ENCODE measurements at regions not wholly inside any gene's neighbourhood (a gene's known extent, or its start where the extent isn't known, plus 50 kb on each side); places are given as distances from the start of the nearest gene placed in this dataset.

- H3K27ac ChIP-seq (ENCODE audit: low read depth): no peak overlapping the region
- Mint-ChIP-seq H3K27me3 (ENCODE audit: insufficient read depth, low read depth, poor library complexity) (no peaks in the 10 kb centered on the region), H3K9me3 (peaks cover 49% of the 10 kb centered on the region), H3K4me3 (no peak overlapping the region), H3K36me3 (ENCODE audit: low read depth) (no peaks in the 10 kb centered on the region), H3K27ac (no peak overlapping the region), H3K4me1 (0 out of 3 replicates have a peak, but pooled peaks cover 5% of the 10 kb centered on the region)
- ATAC-seq: no peak
- TF ChIP-seq ZNF331 (CRISPR knock-in tag; IDR thresholded peaks at IDR 0.05; ENCODE audit: low read depth): no peak
- no peak for TF ChIP-seq ETS1 (IDR thresholded peaks at IDR 0.05)
- TF ChIP-seq CTCF (conservative IDR thresholded peaks at IDR 0.05; ENCODE audit: low read depth in 2 of 2): no peak
- no peak overlapping the region for H2AFZ ChIP-seq
- DNase-seq (ENCODE audit: low spot score): no peak
- H3K9me2 ChIP-seq (ENCODE audit: insufficient read depth): no peaks in the 10 kb centered on the region
- H3K4me3 ChIP-seq: no peak overlapping the region
- no peak overlapping the region for H3K4me2 ChIP-seq
- peaks cover 3% of the 10 kb centered on the region; the same call in 1 of the 2 replicates for H4K20me1 ChIP-seq (replicated peaks; ENCODE audit: insufficient read depth)
- H3K27me3 ChIP-seq (ENCODE audit: insufficient read depth): peaks cover 19% of the 10 kb centered on the region; the same call in 1 of the 2 replicates
- H3F3A ChIP-seq (replicated peaks; ENCODE audit: low read depth): no peaks in the 10 kb centered on the region
- no peaks in the 10 kb centered on the region for H3K36me3 ChIP-seq (ENCODE audit: insufficient read depth)
- H3K79me2 ChIP-seq (replicated peaks; ENCODE audit: insufficient read depth): no peaks in the 10 kb centered on the region
- peaks cover 10% of the 10 kb centered on the region for H3K4me1 ChIP-seq (ENCODE audit: insufficient read depth)
These were observed 222.6 kb upstream of the CPHXL start for GRCh38 chr16:75948886-75949285.

- H3K36me3 Mint-ChIP-seq (ENCODE audit: low read depth): no peaks in the 10 kb centered on the region
- Histone ChIP-seq H3K4me1 (ENCODE audit: insufficient read depth) (peaks cover 10% of the 10 kb centered on the region), H3K9me2 (ENCODE audit: insufficient read depth) (no peaks in the 10 kb centered on the region), H3K36me3 (ENCODE audit: insufficient read depth) (no peaks in the 10 kb centered on the region), H3F3A (replicated peaks; ENCODE audit: low read depth) (no peaks in the 10 kb centered on the region), H2AFZ (no peak overlapping the region), H3K79me2 (replicated peaks; ENCODE audit: insufficient read depth) (no peaks in the 10 kb centered on the region), H3K27me3 (ENCODE audit: insufficient read depth) (peaks cover 8% of the 10 kb centered on the region; the same call in 1 of the 2 replicates), H3K27ac (ENCODE audit: low read depth) (no peak overlapping the region), H3K4me2 (no peak overlapping the region), H3K4me3 (no peak overlapping the region), H4K20me1 (replicated peaks; ENCODE audit: insufficient read depth) (peaks cover 3% of the 10 kb centered on the region; the same call in 1 of the 2 replicates)
- no peaks in the 10 kb centered on the region for H3K27me3 Mint-ChIP-seq (ENCODE audit: insufficient read depth, low read depth, poor library complexity)
- no peak overlapping the region for H3K4me3 Mint-ChIP-seq
- ATAC-seq (no peak), DNase-seq (ENCODE audit: low spot score) (no peak)
- peaks cover 41% of the 10 kb centered on the region for H3K9me3 Mint-ChIP-seq
- 0 out of 3 replicates have a peak, but pooled peaks cover 5% of the 10 kb centered on the region for H3K4me1 Mint-ChIP-seq
- no peak overlapping the region for H3K27ac Mint-ChIP-seq
- TF ChIP-seq ZNF114 (CRISPR knock-in tag; IDR thresholded peaks at IDR 0.05): no peak
- TF ChIP-seq REST (IDR thresholded peaks at IDR 0.05; ENCODE audit: unreplicated experiment): no peak
- no peak for TF ChIP-seq JUNB (IDR thresholded peaks at IDR 0.05; ENCODE audit: unreplicated experiment)
- no peak for TF ChIP-seq CTCF (conservative IDR thresholded peaks at IDR 0.05; ENCODE audit: low read depth in 2 of 2)
- no peak for TF ChIP-seq POLR2AphosphoS5 (IDR thresholded peaks at IDR 0.05; ENCODE audit: low read depth)
- TF ChIP-seq EZH2phosphoT487 (IDR thresholded peaks at IDR 0.05; ENCODE audit: unreplicated experiment): no peak
- TF ChIP-seq ETS1 (IDR thresholded peaks at IDR 0.05): no peak
- TF ChIP-seq STAT1 (IDR thresholded peaks at IDR 0.05; ENCODE audit: unreplicated experiment): no peak
- TF ChIP-seq CREB1 (CRISPR knock-in tag; IDR thresholded peaks at IDR 0.05; ENCODE audit: low read depth): no peak
These were observed 225.8 kb upstream of the CPHXL start for GRCh38 chr16:75952124-75952523.

Data from GM23338 (cell line).